Transverse colon (tissue), 4 donors: ENCODE measurements at regions not wholly inside any gene's neighbourhood (a gene's known extent, or its start where the extent isn't known, plus 50 kb on each side); places are given as distances from the start of the nearest gene placed in this dataset.
"Not testable (repeated sequence)": the region's sequence is repeated elsewhere in the genome, so short reads cannot be mapped to it uniquely, and the experiment has no call there.

Experiments used
- POLR2A ChIP-seq: fragments of 450-650 bp; IDR thresholded peaks from one replicate; pipeline ENCODE4 v1.6.1; 2016; ENCODE audit warnings: antibody characterized with exemption, mild to moderate bottlenecking, moderate library complexity
- POLR2AphosphoS5 ChIP-seq, 3 donors: sonication (generic); formaldehyde crosslinking; IDR thresholded peaks; one replicate each; pipeline ENCODE4 v1.6.1; 2016; ENCODE audit warnings: antibody characterized with exemption in 3 of 3
- TF ChIP-seq, protein P1 (sequence below), 5 experiments: fragments of 200-600 bp in 3 of 5; fragments of 450-650 bp in 2 of 5; sonication (generic) in 3 of 5; IDR thresholded peaks; 1 replicate in 2 of 5; 2 replicates in 3 of 5; pipeline ENCODE4 v1.5.1; 2016 to 2017; ENCODE audit warnings: antibody characterized with exemption in 5 of 5, inconsistent platforms in 3 of 5, mild to moderate bottlenecking in 2 of 5, moderate library complexity in 1 of 5

DNA sequence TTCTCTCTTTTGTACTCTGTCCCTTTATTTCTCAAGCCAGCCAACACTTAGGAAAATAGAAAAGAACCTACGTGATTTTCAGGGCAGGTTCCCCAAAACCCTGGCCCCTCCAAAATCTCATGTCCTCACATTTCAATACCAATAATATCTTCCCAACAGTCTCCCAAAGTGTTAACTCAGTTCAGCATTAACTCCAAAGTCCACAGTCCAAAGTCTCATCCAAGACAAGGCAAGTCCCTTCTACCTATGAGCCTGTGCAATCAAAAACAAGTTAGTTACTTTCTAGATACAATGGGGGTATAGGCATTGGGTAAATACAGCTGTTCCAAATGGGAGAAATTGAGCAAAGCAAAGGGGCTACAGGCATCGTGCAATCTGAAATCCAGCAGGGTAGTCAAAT, 64.9 kb upstream of the ANO5 start:
- not testable (repeated sequence) for TF ChIP-seq POLR2AphosphoS5 (IDR thresholded peaks at IDR 0.05); POLR2A
- TF ChIP-seq, protein P1, sequence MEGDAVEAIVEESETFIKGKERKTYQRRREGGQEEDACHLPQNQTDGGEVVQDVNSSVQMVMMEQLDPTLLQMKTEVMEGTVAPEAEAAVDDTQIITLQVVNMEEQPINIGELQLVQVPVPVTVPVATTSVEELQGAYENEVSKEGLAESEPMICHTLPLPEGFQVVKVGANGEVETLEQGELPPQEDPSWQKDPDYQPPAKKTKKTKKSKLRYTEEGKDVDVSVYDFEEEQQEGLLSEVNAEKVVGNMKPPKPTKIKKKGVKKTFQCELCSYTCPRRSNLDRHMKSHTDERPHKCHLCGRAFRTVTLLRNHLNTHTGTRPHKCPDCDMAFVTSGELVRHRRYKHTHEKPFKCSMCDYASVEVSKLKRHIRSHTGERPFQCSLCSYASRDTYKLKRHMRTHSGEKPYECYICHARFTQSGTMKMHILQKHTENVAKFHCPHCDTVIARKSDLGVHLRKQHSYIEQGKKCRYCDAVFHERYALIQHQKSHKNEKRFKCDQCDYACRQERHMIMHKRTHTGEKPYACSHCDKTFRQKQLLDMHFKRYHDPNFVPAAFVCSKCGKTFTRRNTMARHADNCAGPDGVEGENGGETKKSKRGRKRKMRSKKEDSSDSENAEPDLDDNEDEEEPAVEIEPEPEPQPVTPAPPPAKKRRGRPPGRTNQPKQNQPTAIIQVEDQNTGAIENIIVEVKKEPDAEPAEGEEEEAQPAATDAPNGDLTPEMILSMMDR (IDR thresholded peaks at IDR 0.05), result not testable (repeated sequence)
